Testis (tissue), 2 donors: ENCODE measurements at regions not wholly inside any gene's neighbourhood (a gene's known extent, or its start where the extent isn't known, plus 50 kb on each side); places are given as distances from the start of the nearest gene placed in this dataset.

Source experiments
- POLR2A ChIP-seq: fragments of 450-650 bp; IDR thresholded peaks from one replicate; pipeline ENCODE4 v1.6.1; 2017; ENCODE audit warnings: antibody characterized with exemption, mild to moderate bottlenecking, moderate library complexity
- TF ChIP-seq, protein P1 (sequence below), 3 experiments: fragments of 450-650 bp in 2 of 3; fragments of 200-600 bp in 1 of 3; sonication (generic) in 1 of 3; IDR thresholded peaks; one replicate each; pipeline ENCODE4 v1.5.1; 2016 to 2019; ENCODE audit warnings: antibody characterized with exemption in 3 of 3, mild to moderate bottlenecking in 2 of 3, moderate library complexity in 1 of 3

DNA sequence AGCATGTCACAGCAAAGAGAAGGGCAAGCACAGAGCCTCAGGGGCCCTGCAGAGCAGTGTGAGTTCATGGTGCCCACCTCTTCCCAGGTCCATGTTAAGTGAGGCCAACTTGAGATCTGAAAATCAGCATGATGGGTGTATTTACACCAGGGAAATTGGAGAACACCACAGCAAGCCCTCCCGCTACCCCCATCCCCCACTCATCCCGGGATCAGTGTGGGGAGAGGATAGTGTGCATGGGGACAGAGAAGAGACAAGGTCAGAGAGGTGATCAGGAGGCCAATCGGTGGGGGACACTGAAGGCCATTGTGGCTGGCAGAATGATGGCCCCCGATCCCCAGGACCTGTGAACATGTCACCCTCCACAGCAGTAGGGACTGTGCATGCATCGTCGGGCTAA is 54.7 kb downstream of the PTGR3 start:
- TF ChIP-seq, protein P1, sequence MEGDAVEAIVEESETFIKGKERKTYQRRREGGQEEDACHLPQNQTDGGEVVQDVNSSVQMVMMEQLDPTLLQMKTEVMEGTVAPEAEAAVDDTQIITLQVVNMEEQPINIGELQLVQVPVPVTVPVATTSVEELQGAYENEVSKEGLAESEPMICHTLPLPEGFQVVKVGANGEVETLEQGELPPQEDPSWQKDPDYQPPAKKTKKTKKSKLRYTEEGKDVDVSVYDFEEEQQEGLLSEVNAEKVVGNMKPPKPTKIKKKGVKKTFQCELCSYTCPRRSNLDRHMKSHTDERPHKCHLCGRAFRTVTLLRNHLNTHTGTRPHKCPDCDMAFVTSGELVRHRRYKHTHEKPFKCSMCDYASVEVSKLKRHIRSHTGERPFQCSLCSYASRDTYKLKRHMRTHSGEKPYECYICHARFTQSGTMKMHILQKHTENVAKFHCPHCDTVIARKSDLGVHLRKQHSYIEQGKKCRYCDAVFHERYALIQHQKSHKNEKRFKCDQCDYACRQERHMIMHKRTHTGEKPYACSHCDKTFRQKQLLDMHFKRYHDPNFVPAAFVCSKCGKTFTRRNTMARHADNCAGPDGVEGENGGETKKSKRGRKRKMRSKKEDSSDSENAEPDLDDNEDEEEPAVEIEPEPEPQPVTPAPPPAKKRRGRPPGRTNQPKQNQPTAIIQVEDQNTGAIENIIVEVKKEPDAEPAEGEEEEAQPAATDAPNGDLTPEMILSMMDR (IDR thresholded peaks at IDR 0.05) = no peak
- TF ChIP-seq POLR2A = no peak
